Fibroblast of the conjunctiva (primary cell): ENCODE measurements at regions not wholly inside any gene's neighbourhood (a gene's known extent, or its start where the extent isn't known, plus 50 kb on each side); places are given as distances from the start of the nearest gene placed in this dataset.

ENCODE experiments used
- DNase-seq: peaks from one replicate; pipeline ENCODE4 v3.0.0-alpha.2; 2010; ENCODE audit warnings: low read depth

DNA sequence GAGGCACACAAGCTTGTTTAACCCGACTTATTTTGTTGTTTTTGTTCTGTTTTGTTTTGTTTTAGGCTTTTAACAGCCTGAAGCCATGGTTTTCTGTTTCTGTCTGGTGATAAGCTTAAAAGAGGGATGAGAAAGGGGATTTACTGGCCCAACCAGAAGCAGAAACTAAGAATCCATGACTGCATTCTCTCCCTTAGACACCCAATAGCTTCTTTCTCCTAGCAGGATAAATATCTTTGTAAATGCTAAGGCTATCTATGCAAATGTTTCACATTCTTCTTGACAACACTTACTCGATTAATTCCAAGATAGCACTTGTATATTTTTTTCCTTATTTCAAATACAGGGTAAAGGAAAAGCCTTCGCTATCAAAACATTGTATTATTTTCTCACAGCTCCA lies 53.7 kb upstream of the SMAD1 start:
- no peak for DNase-seq

DNA sequence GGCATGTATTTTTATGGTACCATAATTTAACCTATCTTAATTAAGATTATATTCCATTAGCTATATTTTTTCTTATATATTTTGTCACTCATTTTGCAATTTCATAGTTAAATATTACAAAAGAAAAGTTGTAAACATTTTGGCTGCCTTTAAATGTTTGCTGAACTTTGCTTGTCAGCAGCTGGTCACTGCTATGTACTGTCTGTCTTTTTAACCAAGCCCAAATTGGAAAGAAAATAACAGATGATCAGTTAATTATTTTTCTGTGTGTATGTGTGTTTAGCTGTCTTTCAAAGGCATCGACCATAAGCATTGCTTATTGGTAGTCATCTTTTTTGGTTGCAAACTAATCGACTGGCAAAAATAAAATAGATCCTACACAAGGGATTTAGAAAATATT lies 54.4 kb upstream of the SMAD1 start:
- DNase-seq: no peak

DNA sequence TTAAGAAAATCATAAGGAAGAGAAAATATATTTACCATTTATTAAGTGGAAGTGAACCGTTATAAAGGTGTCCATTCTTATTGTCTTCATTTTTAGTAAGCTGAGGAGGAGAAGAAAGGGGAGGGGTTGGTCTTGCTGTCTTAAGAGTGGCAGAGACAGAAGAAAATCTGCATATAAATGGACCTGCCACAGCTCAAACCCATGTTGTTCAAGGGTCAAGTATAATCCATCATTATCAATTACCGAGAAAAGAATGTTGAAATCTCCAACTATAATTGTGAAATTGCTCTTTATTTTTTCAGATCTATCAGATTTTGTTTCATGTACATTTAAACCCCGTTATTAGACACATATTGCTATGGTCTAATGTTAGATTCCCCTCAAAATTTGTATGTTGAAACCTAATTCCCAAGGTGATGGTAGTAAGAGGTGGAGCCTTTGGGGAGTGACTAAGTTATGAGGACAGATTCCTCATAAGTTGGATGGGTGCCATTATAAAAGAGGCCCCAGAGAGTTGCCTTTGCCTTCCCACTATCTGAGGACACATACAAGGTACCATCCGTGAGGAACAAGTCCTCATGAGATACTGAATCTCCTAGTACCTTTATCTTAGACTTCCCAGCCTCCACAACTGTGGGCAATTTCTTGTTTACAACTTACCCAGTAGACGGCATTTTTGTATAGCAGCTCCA lies 58.5 kb upstream of the SMAD1 start:
- no peak for DNase-seq

DNA sequence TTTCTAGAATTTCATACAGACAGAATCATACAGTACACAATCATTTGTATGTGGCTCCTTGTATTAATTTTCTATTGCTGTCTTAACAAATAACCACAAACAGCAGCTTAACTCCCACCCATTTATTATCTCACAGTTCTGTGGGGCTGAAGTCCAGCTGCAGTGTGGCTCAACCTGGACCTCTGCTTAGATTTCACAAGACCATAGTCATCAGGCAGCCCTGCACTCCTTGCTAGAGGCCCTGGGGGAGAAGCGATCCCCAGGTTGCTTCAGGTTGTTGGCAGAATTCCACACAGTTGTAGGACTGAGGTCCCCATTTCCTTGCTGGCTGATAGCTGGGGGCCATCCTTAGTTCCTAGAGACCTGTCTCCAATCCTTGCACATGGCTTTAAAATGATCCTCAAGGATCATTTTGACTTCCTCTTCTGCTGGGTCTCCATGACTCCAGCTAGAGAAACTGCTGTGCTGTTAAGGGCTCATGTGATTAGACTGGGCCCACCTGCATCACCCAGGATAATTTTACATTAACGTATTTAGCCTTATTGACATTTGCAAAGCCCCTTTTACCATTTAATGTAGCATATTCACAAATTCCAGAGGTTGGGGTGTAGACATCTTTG lies 60.9 kb upstream of the SMAD1 start:
- no peak for DNase-seq

DNA sequence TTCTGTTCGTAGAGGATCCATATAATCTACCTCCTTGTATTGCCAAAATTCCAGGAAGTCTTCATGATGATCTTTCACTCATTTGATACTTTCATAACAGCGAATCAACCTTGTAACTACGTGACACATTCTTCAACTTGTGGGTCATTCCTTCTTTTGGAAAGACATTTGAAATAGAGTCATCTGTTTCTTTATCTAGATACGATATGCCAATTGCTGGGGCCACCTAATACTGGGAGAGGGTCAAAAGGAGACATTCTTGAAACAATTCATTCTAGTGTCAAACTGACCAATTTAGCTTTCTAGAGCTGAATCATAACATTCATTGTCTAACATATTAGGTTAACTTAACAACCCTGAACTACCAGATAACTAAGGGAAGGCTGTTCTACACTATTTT lies 62.9 kb upstream of the SMAD1 start:
- no peak for DNase-seq

DNA sequence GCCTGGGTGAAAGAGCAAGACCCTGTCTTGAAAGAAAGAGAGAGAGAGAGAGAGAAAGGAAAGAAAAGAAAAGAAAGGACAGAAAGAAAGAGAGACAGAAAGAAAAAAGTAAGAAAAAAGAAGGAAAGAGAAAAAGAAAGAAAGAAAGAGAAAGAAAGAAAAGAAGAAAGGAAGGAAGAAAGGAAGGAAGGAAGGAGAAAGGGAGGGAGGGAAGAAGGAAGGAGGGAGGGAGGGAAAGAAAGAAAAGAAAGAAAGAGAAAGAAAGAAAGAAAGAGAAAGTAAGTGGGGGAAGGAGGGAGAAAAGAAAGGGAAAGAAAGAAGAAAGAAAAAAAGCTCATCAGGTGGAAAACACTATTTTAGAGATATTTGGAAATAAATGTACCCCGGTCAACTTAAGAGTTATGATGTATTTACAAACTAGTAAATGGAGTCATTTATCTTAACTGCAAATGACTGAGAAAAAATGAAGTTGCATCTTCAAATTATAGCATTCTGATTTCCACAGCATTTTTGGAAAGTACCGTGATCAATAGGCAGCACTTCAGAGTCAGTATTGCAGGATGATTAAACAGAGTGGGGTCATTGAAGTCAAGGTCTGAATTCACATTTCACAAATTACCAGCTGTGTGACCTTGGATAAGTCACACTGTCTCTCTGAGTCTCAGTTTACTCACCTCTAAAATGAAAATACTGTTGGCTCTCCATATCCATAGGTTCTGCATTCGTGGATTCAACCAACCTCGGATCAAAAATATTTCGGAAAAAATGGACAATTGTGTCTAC lies 64.1 kb upstream of the SMAD1 start:
- no peak for DNase-seq

DNA sequence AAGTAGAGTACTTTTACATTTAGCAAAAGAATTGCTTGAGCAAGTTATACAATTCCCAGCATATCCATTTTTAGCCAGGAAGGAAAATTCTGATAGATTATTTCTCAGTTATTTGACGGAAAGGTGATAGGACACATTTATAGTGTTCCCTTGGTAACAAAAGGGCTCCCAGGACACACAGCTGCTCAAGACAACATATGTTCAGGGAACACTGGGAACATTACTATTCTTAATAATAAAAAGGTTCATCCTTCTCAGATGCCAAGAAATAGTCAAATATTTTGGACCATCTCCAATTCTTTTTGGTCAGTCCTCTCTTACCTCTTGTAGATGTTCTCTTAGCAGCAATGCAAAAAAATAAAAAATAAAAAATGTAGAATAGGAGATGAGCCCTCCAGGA lies 66.8 kb upstream of the SMAD1 start:
- no peak for DNase-seq

DNA sequence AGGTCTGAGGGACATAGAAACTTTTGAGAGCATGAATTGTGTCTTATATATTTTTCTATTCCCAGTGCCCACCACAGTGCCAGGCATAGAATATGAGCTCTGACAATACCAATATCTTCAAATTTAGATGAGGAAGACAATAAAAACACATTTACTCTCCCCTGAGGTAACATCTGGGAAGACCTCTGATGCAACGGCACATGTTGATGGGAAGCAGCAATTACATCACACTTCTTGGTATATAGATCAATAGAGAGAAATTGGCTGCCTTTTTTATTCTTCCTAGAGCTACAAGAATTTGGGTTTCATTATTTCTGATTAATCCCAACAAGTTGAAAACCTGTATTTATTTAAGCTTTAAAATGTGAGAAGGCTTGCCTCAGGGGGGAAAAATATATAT lies 67.4 kb upstream of the SMAD1 start:
- DNase-seq: no peak

DNA sequence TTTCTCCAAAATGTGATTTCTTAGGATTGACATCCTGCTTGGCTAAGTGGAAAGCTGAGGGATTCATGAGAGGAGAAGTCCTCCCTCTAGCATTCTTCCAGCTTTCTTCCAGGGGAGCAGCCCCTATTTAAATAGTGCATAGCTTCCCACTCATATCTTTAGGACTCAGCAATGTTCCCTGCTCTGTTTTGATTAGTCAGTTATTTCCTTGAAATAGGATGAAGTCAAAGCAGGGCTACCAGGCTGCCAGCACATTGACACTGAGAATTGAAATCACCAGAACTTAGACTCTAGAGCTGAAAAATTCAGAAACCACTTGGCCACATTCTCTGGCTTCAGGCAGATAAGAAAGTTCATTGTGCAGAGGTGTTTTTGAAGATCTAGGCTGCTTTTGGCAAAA lies 74.7 kb upstream of the SMAD1 start:
- DNase-seq: no peak

DNA sequence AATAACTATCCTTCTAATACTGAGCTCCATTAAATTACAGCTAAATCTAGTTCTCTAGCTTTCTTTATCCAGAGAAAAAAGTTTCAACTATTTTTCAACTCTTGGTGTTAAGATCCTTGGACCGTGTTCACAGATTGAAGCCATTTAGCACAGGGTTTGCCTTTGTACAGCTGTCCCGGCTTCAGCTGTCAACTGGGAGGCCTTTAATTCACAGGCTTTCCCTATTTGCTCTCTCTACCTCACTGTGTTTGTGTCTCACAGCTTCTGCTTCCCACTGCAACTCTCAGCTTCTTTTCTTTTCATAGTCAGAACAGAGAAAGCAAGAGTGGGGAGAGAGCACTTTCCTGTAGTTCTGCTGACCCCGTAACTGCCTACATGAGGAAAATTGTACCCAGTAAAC lies 76.9 kb upstream of the SMAD1 start:
- DNase-seq: no peak

DNA sequence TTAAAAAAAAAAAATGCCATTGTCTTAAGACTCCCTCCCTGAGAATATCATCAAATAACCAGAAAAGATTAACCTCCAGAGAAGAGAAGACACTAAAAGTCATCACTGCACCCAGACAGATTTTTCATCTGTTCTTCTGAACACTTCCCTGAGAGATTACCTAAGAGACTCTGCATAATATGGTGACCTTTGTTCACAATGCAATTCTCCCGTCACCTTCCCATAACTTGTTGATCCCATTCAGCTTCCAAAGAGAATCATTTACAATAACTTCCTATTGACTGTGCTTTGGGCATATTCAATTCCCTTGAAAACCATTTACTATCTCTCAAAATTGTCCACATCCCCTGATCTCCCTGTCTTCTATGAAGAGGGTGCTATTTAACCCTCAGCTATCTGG lies 85.1 kb upstream of the SMAD1 start:
- DNase-seq: no peak

DNA sequence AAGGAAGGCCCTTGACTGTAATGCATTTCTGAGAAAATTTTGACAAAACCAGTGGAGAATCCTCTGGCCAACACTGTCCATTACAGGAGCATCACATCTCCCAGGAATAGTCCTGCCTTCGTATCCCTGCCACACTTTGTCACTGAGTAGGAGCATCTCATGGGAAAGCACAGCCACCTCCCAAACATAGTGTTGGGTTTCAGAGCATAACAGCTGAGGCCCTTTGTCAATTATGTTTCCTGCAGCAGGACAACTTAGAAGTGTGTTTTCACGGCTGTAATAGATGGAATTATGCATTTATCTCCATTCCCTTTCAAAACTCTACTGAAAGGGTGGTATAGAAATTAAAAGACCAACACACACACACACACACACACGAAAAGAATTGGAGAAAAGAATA lies 91.1 kb upstream of the SMAD1 start:
- DNase-seq: no peak

DNA sequence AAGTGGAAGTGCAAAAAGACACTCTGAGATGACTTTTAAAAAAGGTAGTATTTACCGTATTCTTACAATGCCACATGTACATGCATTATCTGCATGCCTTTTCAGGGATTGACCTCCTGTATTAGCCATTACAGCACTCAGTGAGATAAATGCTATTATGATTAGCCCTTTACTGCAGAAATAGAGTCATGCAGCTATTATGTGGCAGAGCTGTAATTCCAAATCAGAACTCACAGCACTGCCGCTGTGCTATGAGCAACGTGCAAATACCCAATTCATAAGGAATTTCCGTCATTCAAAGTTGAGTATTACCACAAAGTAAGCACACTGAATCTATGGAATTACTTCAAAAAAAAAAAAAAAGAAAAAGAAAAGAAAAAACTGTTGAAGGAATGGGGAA lies 92.1 kb upstream of the SMAD1 start:
- no peak for DNase-seq

DNA sequence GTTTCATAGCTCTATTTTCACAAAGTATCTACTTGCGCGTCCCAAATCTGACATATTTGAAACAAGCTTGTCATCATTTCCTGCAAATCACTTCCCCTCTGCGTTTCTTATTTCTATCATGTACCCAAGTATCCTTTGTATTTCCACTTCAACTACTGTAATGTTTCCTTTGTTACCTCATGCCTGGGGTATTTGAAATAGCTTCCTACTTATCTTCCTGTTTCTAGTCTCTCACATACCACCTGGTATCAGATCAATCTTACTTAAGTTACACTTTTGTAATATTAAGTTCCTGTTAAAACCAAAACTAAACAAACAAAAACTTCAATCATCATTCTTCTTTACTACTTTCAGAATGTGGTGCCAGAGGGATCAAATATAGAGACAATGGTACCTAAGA lies 93.6 kb upstream of the SMAD1 start:
- no peak for DNase-seq

DNA sequence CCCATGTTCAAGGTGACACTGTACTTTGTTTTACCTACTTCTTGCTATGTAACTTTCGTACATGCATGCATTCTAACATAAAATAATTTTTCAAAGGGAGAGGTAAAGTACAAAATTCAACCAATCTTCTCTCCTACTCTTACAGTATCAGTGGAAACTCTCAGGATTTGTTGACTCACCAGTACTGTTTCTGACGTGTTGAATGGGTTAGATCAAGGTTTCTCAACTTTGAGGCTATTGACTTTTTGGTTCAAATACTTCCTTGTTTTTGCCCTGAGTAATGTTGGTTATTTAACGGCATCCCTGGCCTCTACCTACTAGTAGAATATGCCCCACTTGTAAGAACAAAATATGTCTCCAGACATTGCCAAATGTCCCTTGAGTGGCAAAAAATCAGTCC lies 94.6 kb upstream of the SMAD1 start:
- no peak for DNase-seq

DNA sequence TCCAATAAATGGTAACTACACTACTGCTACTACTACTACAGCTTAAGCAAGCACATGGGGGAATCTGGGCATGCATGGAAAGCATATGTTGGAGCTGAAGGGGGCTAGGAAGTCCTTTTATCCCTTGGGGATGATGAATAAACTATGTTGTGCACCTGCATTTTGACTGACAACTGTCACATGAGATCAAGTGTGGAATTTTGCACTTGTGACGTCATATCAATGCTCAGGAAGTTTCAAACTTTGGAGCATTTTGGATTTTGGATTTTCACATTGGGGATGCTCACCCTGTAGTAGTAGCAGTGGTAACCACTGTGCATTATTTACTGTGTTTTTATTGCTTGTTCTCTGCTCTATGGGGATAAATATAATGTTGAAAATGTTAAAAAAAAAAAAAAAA lies 100.5 kb upstream of the SMAD1 start:
- no peak for DNase-seq

DNA sequence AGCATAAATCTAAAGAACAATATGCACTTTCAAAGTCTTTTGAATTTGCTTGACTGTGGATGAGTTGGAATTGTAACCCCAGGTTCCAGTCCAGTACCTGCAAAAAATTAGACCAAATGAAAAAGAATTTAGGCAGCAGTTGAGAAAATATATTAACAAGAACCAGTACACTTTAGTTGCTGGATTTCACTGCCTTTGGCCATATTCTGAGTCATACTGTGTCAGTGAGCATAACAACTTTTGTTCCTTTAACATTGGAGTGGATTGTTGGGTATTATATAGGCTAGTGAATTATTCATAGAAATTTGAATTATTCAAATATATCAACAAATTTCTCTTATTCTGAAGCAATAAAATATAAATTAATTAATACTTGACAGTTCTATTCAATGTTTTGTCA lies 101.5 kb upstream of the SMAD1 start:
- DNase-seq: no peak

DNA sequence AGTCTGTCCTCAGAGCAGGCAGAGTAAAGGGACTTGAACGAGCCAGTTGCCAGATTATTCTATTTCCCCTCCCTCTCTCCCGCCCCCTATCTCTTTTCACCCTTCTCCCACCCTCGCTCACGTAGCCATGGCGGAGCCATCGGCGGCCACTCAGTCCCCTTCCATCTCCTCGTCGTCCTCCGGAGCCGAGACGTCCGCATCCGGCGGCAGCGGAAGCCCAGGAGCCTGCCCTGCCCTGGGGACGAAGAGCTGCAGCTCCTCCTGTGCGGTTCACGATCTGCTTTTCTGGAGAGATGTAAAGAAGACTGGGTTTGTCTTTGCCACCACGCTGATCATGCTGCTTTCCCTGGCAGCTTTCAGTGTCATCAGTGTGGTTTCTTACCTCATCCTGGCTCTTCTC lies 106.2 kb upstream of the SMAD1 start:
- DNase-seq: no peak

DNA sequence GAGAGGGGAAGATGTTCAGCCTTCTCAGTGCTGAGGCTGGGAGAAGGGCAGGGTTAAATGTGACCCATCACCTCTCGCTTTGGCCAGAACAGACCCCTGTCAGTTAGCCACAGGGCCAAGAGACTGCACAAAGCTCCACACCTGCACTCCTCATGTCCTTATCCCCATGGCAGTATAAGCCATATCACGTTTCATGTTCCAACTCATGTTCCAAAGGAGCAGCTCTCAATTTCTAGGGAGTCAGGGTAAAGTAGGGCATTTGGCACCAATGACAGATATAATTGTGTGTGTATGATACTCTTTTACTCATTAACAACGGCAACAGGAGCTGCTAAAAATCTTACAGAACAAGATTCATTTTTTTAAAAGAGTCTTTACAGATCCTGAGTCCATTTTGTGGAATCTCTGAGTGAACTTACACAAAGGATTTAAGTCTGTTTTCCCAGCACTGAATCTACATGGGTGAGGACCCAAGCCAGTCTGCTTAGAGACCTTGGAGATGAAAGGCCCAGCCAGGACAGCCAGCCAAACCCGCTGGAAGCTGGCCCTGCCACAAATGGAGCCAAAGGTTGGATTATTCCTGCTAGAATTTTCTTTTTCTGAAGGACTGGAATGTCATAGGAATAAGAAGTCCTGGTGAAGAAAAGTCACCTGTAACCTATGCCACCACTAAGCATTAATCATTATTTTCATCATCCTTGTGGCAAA lies 129.1 kb upstream of the SMAD1 start:
- DNase-seq: no peak

DNA sequence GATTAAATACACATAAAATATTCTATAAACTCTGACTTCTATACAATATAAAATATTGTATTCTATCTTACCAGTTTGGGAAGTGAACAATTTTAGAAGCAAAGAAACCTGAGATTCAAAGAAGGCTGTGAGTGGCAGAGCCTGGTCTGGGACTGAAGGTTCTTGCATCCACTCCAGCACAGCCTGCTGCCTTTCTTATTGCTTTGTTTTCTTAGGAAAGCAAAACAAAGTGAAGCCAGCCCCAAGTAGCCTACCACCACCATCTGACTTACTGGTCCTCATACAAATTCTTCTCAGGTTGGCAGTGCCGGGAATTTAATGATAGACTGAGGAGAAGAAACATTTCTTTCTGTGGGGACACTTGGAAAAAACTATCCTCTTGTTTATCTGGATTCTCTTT lies 129.7 kb upstream of the SMAD1 start:
- no peak for DNase-seq

DNA sequence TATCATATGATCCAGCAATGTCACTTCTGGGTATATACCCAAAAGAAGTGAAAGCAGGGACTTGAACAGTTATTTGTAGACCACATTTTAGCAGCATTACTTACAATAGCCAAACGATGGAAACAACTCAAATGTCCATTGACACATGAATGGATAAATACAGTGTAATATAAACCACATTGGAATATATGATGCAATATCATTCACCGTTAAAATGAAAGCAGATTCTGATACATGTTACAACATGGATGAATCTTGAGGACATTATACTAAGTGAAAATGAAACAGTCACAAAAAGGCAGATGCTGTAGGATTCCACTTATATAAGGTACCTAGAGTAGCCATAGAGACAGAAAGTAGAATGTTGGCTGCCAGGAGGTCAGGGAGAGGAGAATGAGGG lies 130.5 kb upstream of the SMAD1 start:
- peak; percentile 9 for DNase-seq

DNA sequence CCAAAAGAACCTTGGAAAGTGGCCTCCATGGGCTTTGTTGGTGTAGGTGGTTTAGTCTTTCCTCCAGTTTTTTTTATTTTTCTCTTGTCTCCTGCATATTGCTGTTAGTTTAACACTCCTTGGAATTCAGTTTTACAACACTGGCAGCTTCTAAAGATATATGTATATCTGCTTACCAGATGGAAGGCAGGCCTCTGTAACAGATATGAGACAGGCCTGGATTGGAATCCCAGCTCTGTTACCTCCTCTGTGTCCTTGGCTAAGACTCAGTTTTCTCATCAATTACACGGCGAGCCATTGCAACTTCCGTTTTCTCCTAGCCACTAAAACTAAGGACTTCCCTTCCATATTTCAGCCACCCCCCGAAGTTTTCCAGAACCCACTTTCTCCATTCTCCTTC lies 133.4 kb upstream of the SMAD1 start:
- no peak for DNase-seq

DNA sequence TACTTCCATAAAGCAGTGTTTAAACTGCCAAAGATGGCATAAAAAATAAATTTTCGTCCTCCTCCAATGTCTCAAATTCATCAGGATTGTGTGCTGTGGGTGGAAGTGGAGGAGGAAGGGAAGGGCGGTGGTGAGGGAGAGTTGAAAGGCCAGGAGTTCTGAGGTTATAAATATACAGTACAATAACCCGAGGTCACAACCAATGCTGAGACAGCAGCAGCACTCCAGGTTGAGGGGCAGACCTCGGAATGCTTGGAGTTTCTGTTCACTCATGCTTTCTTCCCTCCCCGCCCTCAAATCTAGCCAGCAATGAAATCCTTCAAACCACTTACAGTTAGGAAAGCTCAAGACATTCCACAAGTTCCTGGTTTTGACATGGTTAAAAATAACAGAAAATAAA lies 134.0 kb upstream of the SMAD1 start:
- no peak for DNase-seq
